ENCODE measurements at regions not wholly inside any gene's neighbourhood (a gene's known extent, or its start where the extent isn't known, plus 50 kb on each side); places are given as distances from the start of the nearest gene placed in this dataset.
"Not testable (repeated sequence)": the region's sequence is repeated elsewhere in the genome, so short reads cannot be mapped to it uniquely, and the experiment has no call there.

GRCh38 chr3:75394102-75394501, 270.0 kb upstream of the FRG2C start:
- not testable (repeated sequence) for H3K4me3 ChIP-seq (ENCODE audit: low read length); DNase-seq (ENCODE audit: low read depth)

- not testable (repeated sequence) for DNase-seq (ENCODE audit: low read depth)
These were observed 269.4 kb upstream of the FRG2C start for GRCh38 chr3:75394562-75395360.

GRCh38 chr3:75395580-75396315, 268.4 kb upstream of the FRG2C start:
- TF ChIP-seq CTCF (conservative IDR thresholded peaks at IDR 0.05; ENCODE audit: low read depth, low read length) = no peak
- DNase-seq (ENCODE audit: low read depth) = no peak
- no peak overlapping the region for H3K4me3 ChIP-seq (ENCODE audit: low read length)

More at GRCh38 chr3:75394562-75395360, 269.4 kb upstream of the FRG2C start:
- H3K4me3 ChIP-seq (ENCODE audit: low read length) = not testable (repeated sequence)

GRCh38 chr3:75396316-75396802, 267.8 kb upstream of the FRG2C start:
- peak overlapping the region; percentile 13 for H3K4me3 ChIP-seq (ENCODE audit: low read length)
- peak; percentile 10 for TF ChIP-seq CTCF (conservative IDR thresholded peaks at IDR 0.05; ENCODE audit: low read depth, low read length)
- no peak for DNase-seq (ENCODE audit: low read depth)

- not testable (repeated sequence) for H3K4me3 ChIP-seq (ENCODE audit: low read length); DNase-seq (ENCODE audit: low read depth)
These were observed 266.6 kb upstream of the FRG2C start for GRCh38 chr3:75397486-75397885.

GRCh38 chr3:75422101-75422945, 241.8 kb upstream of the FRG2C start:
- not testable (repeated sequence) for DNase-seq (ENCODE audit: low read depth); H3K4me3 ChIP-seq (ENCODE audit: low read length)
- peak; percentile 55 for TF ChIP-seq CTCF (conservative IDR thresholded peaks at IDR 0.05; ENCODE audit: low read depth, low read length)

GRCh38 chr3:75425379-75425778, 238.7 kb upstream of the FRG2C start:
- not testable (repeated sequence) for DNase-seq (ENCODE audit: low read depth); H3K4me3 ChIP-seq (ENCODE audit: low read length)

GRCh38 chr3:75427486-75427885, 236.6 kb upstream of the FRG2C start:
- not testable (repeated sequence) for DNase-seq (ENCODE audit: low read depth); H3K4me3 ChIP-seq (ENCODE audit: low read length)

- not testable (repeated sequence) for H3K4me3 ChIP-seq (ENCODE audit: low read length); DNase-seq (ENCODE audit: low read depth)
These were observed 236.2 kb upstream of the FRG2C start for GRCh38 chr3:75427906-75428305.

Data from retinal pigment epithelial cell (primary cell).